HG03442 (cell line): ENCODE measurements at regions not wholly inside any gene's neighbourhood (a gene's known extent, or its start where the extent isn't known, plus 50 kb on each side); places are given as distances from the start of the nearest gene placed in this dataset.

Experiments
- ATAC-seq: cut with Tn5 transposase; IDR thresholded peaks from one replicate; pipeline ENCODE4 v1.9.1; 2021; ENCODE audit warnings: mild to moderate bottlenecking, moderate library complexity; ENCODE audit not compliant: unreplicated experiment

- ATAC-seq, result no peak
Measured at GRCh38 chr11:133586903-133587517, 54.7 kb upstream of the OPCML start.

- no peak for ATAC-seq
Measured at GRCh38 chr11:133582750-133583149, 50.4 kb upstream of the OPCML start.

- ATAC-seq, result no peak
Measured at GRCh38 chr11:133582326-133582725, 50.0 kb upstream of the OPCML start.
